IMR-90 (cell line): ENCODE measurements at regions not wholly inside any gene's neighbourhood (a gene's known extent, or its start where the extent isn't known, plus 50 kb on each side); places are given as distances from the start of the nearest gene placed in this dataset.

Source experiments
- ATAC-seq: fragments of 200-7000 bp; cut with Tn5 transposase; 2 replicates; pipeline ENCODE4 v1.9.1; 2020; ENCODE audit warnings: low read depth, mild to moderate bottlenecking, moderate library complexity
- BruUV-seq: library from RNA; stranded (reverse); fragments of 400-500 nt; replicated peaks from 2 replicates; lab custom pipeline; 2021; lab: Mats Ljungman, UMichigan
- CTCF ChIA-PET: fragments of 300-600 bp; formaldehyde crosslinking; extraction: SDS; loops from one replicate; lab custom pipeline; 2021; ENCODE audit warnings: antibody characterized with exemption; lab: Yijun Ruan, JAX
- POLR2A ChIA-PET: fragments of 300-600 bp; sonication (Branson Sonifier 250); formaldehyde crosslinking; loops from one replicate; lab custom pipeline; 2022; ENCODE audit warnings: antibody characterized with exemption; ENCODE audit not compliant: unreplicated experiment; lab: Charles Lee
- DNase-seq: peaks from one replicate; pipeline ENCODE4 v3.0.0; 2013
- H2AFZ ChIP-seq: replicated peaks from 2 replicates; pipeline ENCODE3; 2013; ENCODE audit warnings: low read length, mild to moderate bottlenecking; ENCODE audit not compliant: poor library complexity
- H2AK5ac ChIP-seq: 2 replicates; pipeline ENCODE4 v1.6.1; 2013; ENCODE audit warnings: low read depth, low read length, inconsistent platforms
- H2AK9ac ChIP-seq: replicated peaks from 2 replicates; pipeline ENCODE3; 2013; ENCODE audit warnings: mild to moderate bottlenecking, low read depth, low read length, moderate library complexity; ENCODE audit not compliant: poor library complexity
- H2BK120ac ChIP-seq: 2 replicates; pipeline ENCODE4 v1.6.1; 2013; ENCODE audit warnings: low read depth, low read length, inconsistent platforms
- H2BK15ac ChIP-seq: 3 replicates; pipeline ENCODE4 v1.6.1; 2013; ENCODE audit warnings: low read depth, low read length, inconsistent platforms
- H2BK20ac ChIP-seq: 2 replicates; pipeline ENCODE4 v1.6.1; 2013; ENCODE audit warnings: low read depth, mild to moderate bottlenecking, inconsistent platforms, low read length, moderate library complexity
- H2BK5ac ChIP-seq: 2 replicates; pipeline ENCODE4 v1.6.1; 2013; ENCODE audit warnings: mild to moderate bottlenecking, low read depth, low read length, inconsistent platforms; ENCODE audit not compliant: poor library complexity, severe bottlenecking
- H3K14ac ChIP-seq: replicated peaks from 2 replicates; pipeline ENCODE4 v1.6.1; 2013; ENCODE audit warnings: low read depth, low read length, inconsistent platforms
- H3K18ac ChIP-seq: 2 replicates; pipeline ENCODE4 v1.6.1; 2013; ENCODE audit warnings: low read depth, low read length, control low read depth
- H3K23ac ChIP-seq: 2 replicates; pipeline ENCODE4 v1.6.1; 2013; ENCODE audit warnings: low read depth, low read length, inconsistent platforms
- H3K27ac ChIP-seq: 2 replicates; pipeline ENCODE4 v1.5.1; 2013; ENCODE audit warnings: mild to moderate bottlenecking, control low read depth, low read length; ENCODE audit not compliant: insufficient read depth
- H3K27me3 ChIP-seq: 2 replicates; pipeline ENCODE4 v1.6.1; 2013; ENCODE audit warnings: low read length; ENCODE audit not compliant: control insufficient read depth, insufficient read depth
- H3K36me3 ChIP-seq: 2 replicates; pipeline ENCODE4 v1.6.1; 2013; ENCODE audit warnings: low read length, mixed read lengths; ENCODE audit not compliant: control insufficient read depth, insufficient read depth
- H3K4ac ChIP-seq: 2 replicates; pipeline ENCODE4 v1.6.1; 2013; ENCODE audit warnings: low read depth, low read length, inconsistent platforms
- H3K4me1 ChIP-seq: 2 replicates; pipeline ENCODE4 v1.6.1; 2013; ENCODE audit warnings: low read length, mixed read lengths; ENCODE audit not compliant: control insufficient read depth, insufficient read depth
- H3K4me2 ChIP-seq: 2 replicates; pipeline ENCODE4 v1.6.1; 2013; ENCODE audit warnings: low read depth, mild to moderate bottlenecking, control low read depth, low read length, moderate library complexity
- H3K4me3 ChIP-seq: 2 replicates; pipeline ENCODE4 v1.5.1; 2013; ENCODE audit warnings: low read depth, mild to moderate bottlenecking, control low read depth, low read length, moderate library complexity; ENCODE audit not compliant: insufficient read depth
- H3K56ac ChIP-seq: 2 replicates; pipeline ENCODE4 v1.6.1; 2013; ENCODE audit warnings: low read length, inconsistent platforms; ENCODE audit not compliant: insufficient read depth; ENCODE audit errors: extremely low read depth
- H3K79me1 ChIP-seq, 2 experiments: 2 replicates each; pipeline ENCODE4 v1.6.1; 2013; ENCODE audit warnings: low read length in 2 of 2, inconsistent platforms in 1 of 2, low read depth in 1 of 2
- H3K9ac ChIP-seq: 2 replicates; pipeline ENCODE4 v1.6.1; 2013; ENCODE audit warnings: low read depth, low read length, control low read depth
- H3K9me1 ChIP-seq: 2 replicates; pipeline ENCODE4 v1.6.1; 2013; ENCODE audit warnings: low read length, inconsistent platforms; ENCODE audit not compliant: insufficient read depth
- H3K9me3 ChIP-seq: 2 replicates; pipeline ENCODE4 v1.6.1; 2013; ENCODE audit warnings: low read length; ENCODE audit not compliant: control insufficient read depth, insufficient read depth
- H4K20me1 ChIP-seq: 2 replicates; pipeline ENCODE4 v1.6.1; 2013; ENCODE audit warnings: low read length, inconsistent platforms; ENCODE audit not compliant: insufficient read depth
- H4K5ac ChIP-seq: 2 replicates; pipeline ENCODE4 v1.6.1; 2013; ENCODE audit warnings: mild to moderate bottlenecking, low read depth, low read length, control low read depth
- H4K8ac ChIP-seq, 2 experiments: 2 replicates each; pipeline ENCODE4 v1.6.1; 2013; ENCODE audit warnings: low read depth in 2 of 2, low read length in 2 of 2, control low read depth in 1 of 2, inconsistent platforms in 1 of 2
- H4K91ac ChIP-seq: 2 replicates; pipeline ENCODE4 v1.6.1; 2013; ENCODE audit warnings: low read depth, low read length, inconsistent platforms; ENCODE audit not compliant: insufficient read depth
- CEBPB ChIP-seq: IDR thresholded peaks from 2 replicates; pipeline ENCODE4 v1.6.1; 2012; ENCODE audit warnings: low read depth, low read length, improper control_type of control experiment
- CHD1 ChIP-seq: IDR thresholded peaks from 2 replicates; pipeline ENCODE4 v1.6.1; 2012; ENCODE audit warnings: low read depth, low read length, improper control_type of control experiment
- ELK1 ChIP-seq: fragments of 150-350 bp; IDR thresholded peaks from 2 replicates; pipeline ENCODE4 v1.6.1; 2016; ENCODE audit warnings: low read depth, mild to moderate bottlenecking, low read length, moderate library complexity, borderline replicate concordance
- MAZ ChIP-seq: IDR thresholded peaks from 2 replicates; pipeline ENCODE4 v1.6.1; 2012; ENCODE audit warnings: low read depth, mild to moderate bottlenecking, low read length, improper control_type of control experiment, moderate library complexity, borderline replicate concordance
- MXI1 ChIP-seq: IDR thresholded peaks from 2 replicates; pipeline ENCODE4 v1.6.1; 2012; ENCODE audit warnings: low read depth, mild to moderate bottlenecking, low read length, moderate library complexity, borderline replicate concordance
- POLR2A ChIP-seq: IDR thresholded peaks from 2 replicates; pipeline ENCODE4 v1.6.1; 2012; ENCODE audit warnings: mild to moderate bottlenecking, low read depth, low read length
- RCOR1 ChIP-seq: IDR thresholded peaks from 2 replicates; pipeline ENCODE4 v1.6.1; 2012; ENCODE audit warnings: mild to moderate bottlenecking, low read length, improper control_type of control experiment; ENCODE audit not compliant: insufficient replicate concordance
- SMC3 ChIP-seq: fragments of 150-350 bp; IDR thresholded peaks from 2 replicates; pipeline ENCODE4 v1.6.1; 2016; ENCODE audit warnings: low read depth, mild to moderate bottlenecking, antibody characterized with exemption, low read length, moderate library complexity
- WGBS, 2 experiments: methylation state at CpG; one replicate each; pipeline versions ENCODE4 v1.1.5 to v1.1.7; 2013; ENCODE audit warnings: missing lambda C conversion rate in 2 of 2; ENCODE audit not compliant: insufficient read length in 1 of 2; ENCODE audit errors: extremely low coverage in 2 of 2; 5-methylcytosine and 5-hydroxymethylcytosine counted together
- dilution Hi-C: fragments of 300-500 bp; cut with HindIII; formaldehyde crosslinking; loops from one replicate; pipeline ENCODE4 v1.14.3; 2018; ENCODE audit warnings: low sequenced_read_pairs; ENCODE audit not compliant: unreplicated experiment
- in situ Hi-C: fragments of 300-500 bp; cut with MboI; formaldehyde crosslinking; loops from 3 replicates; pipeline ENCODE4 v1.14.3; 2019; ENCODE audit warnings: low sequenced_read_pairs, inconsistent platforms, mixed read lengths
- intact Hi-C: fragments of 100-400 bp; cut with micrococcal nuclease; formaldehyde crosslinking; loops from 2 replicates; pipeline ENCODE4 v1.10.0; 2022

GRCh38 chr4:125994430-125994829, 679.7 kb downstream of the FAT4 start:
- Histone ChIP-seq H3K79me1 (no peaks in the 10 kb centered on the region), H3K14ac (no peak overlapping the region), H3K18ac (no peak overlapping the region), H4K5ac (no peak overlapping the region), H3K56ac (no peak overlapping the region), H2BK5ac (no peak overlapping the region), H3K4me3 (no peak overlapping the region), H3K36me3 (no peaks in the 10 kb centered on the region), H2BK15ac (no peak overlapping the region), H3K9me3 (no peaks in the 10 kb centered on the region), H3K4ac (no peak overlapping the region), H2AK5ac (no peak overlapping the region), H4K20me1 (no peaks in the 10 kb centered on the region), H4K91ac (no peak overlapping the region), H3K27ac (no peak overlapping the region), H3K9ac (no peak overlapping the region), H2BK120ac (no peak overlapping the region), H3K4me2 (no peak overlapping the region), H3K4me1 (peaks cover 2% of the 10 kb centered on the region; the same call in 1 of the 2 replicates), H2AFZ (no peak overlapping the region), H3K9me1 (no peaks in the 10 kb centered on the region), H4K8ac (no peak overlapping the region), H3K23ac (no peak overlapping the region), H2BK20ac (no peak overlapping the region), H3K27me3 (no peaks in the 10 kb centered on the region), H2AK9ac (no peak overlapping the region)
- dilution Hi-C loops: no loop called here
- TF ChIP-seq RCOR1 (no peak), CEBPB (no peak), MAZ (no peak), MXI1 (no peak), SMC3 (no peak), CHD1 (no peak), POLR2A (no peak), ELK1 (no peak)
- BruUV-seq: no TSS peak
- no CpG with 5 or more reads among the region's 1 CpG for WGBS, 2 experiments
- in situ Hi-C loops: no loop called here
- no peak for ATAC-seq
- DNase-seq: no peak
- ChIA-PET POLR2A (no interaction called here), CTCF (no interaction called here)
- intact Hi-C loops: no loop called here
